ENCODE measurements at regions not wholly inside any gene's neighbourhood (a gene's known extent, or its start where the extent isn't known, plus 50 kb on each side); places are given as distances from the start of the nearest gene placed in this dataset.

DNA sequence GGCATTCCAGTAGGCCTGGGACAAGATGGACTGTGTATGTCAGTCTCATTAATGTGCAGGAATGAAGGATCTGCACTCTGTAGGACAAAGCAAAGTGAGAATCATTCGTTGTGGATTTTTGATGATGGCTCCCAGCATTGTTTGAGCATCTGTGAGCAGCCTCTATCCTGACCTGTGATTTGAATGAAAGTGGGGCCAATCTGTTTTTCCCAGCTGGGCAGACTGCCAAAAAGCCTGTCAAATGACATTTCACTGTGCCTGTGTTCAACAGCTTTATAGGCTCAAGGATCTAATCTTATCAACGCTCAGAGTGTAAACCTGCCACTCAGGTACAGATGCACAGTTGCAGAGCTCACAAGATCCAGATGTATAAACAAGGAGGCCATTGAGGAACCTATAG is 86.7 kb upstream of the SYNDIG1 start:
- Histone ChIP-seq H3K4me3 (ENCODE audit: low read length) (no peak overlapping the region), H3K27ac (ENCODE audit: low read length) (no peak overlapping the region), H3K4me1 (ENCODE audit: control insufficient read depth, insufficient read depth, low read length) (no peaks in the 10 kb centered on the region), H3K36me3 (ENCODE audit: control insufficient read depth, insufficient read depth, low read length) (no peaks in the 10 kb centered on the region), H3K9me3 (ENCODE audit: control insufficient read depth, insufficient read depth, low read length) (no peaks in the 10 kb centered on the region), H3K27me3 (ENCODE audit: control insufficient read depth, insufficient read depth, low read length) (no peaks in the 10 kb centered on the region)
- intact Hi-C loops (cut with micrococcal nuclease) = no loop called here
- no peaks in the 10 kb centered on the region for H3K9me3 Mint-ChIP-seq
- ATAC-seq (no peak), DNase-seq (no peak)
- H3K27ac Mint-ChIP-seq = no peak overlapping the region
- 47% methylated on average over 2 of the region's 2 CpGs for WGBS (ENCODE audit: insufficient coverage)
- H3K27me3 Mint-ChIP-seq (ENCODE audit: low read depth in 2 of 2) = peaks cover 6 to 24% of the 10 kb centered on the region in 2 donors
- H3K36me3 Mint-ChIP-seq = no peaks in the 10 kb centered on the region
- H3K4me1 Mint-ChIP-seq = no peaks in the 10 kb centered on the region
- TF ChIP-seq, protein P1, sequence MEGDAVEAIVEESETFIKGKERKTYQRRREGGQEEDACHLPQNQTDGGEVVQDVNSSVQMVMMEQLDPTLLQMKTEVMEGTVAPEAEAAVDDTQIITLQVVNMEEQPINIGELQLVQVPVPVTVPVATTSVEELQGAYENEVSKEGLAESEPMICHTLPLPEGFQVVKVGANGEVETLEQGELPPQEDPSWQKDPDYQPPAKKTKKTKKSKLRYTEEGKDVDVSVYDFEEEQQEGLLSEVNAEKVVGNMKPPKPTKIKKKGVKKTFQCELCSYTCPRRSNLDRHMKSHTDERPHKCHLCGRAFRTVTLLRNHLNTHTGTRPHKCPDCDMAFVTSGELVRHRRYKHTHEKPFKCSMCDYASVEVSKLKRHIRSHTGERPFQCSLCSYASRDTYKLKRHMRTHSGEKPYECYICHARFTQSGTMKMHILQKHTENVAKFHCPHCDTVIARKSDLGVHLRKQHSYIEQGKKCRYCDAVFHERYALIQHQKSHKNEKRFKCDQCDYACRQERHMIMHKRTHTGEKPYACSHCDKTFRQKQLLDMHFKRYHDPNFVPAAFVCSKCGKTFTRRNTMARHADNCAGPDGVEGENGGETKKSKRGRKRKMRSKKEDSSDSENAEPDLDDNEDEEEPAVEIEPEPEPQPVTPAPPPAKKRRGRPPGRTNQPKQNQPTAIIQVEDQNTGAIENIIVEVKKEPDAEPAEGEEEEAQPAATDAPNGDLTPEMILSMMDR (IDR thresholded peaks at IDR 0.05) = no peak
- no peak overlapping the region for H3K4me3 Mint-ChIP-seq

DNA sequence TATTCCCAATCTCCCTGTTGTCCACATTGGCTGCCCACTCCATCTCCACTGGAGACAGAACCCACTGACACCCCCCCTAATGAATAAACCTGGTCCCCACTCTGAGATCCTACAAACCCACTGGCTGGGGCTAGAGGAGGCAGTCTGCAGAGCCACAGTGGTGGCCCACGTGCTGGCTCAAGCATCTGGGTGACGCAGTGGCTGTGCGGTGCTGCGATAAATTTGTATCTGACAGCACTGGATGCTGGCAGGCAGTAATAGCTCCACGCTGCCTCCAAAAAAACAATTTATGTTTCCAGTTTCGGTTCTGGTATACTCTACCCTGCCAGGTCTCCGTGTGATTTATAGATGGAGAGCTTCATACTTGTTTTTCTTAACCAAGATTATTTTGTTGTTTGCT is 87.1 kb upstream of the SYNDIG1 start:
- Histone ChIP-seq H3K4me3 (ENCODE audit: low read length) (no peak overlapping the region), H3K27ac (ENCODE audit: low read length) (no peak overlapping the region), H3K9me3 (ENCODE audit: control insufficient read depth, insufficient read depth, low read length) (no peaks in the 10 kb centered on the region), H3K36me3 (ENCODE audit: control insufficient read depth, insufficient read depth, low read length) (no peaks in the 10 kb centered on the region), H3K4me1 (ENCODE audit: control insufficient read depth, insufficient read depth, low read length) (no peaks in the 10 kb centered on the region), H3K27me3 (ENCODE audit: control insufficient read depth, insufficient read depth, low read length) (no peaks in the 10 kb centered on the region)
- DNase-seq = no peak
- 38% methylated on average over 7 of the region's 7 CpGs for WGBS (ENCODE audit: insufficient coverage)
- TF ChIP-seq, protein P1 (IDR thresholded peaks at IDR 0.05) = no peak
- Mint-ChIP-seq H3K9me3 (no peaks in the 10 kb centered on the region), H3K27ac (no peak overlapping the region), H3K27me3 (ENCODE audit: low read depth in 2 of 2) (peaks cover 6 to 24% of the 10 kb centered on the region in 2 donors), H3K36me3 (no peaks in the 10 kb centered on the region), H3K4me3 (no peak overlapping the region), H3K4me1 (no peaks in the 10 kb centered on the region)
- intact Hi-C loops (cut with micrococcal nuclease) = no loop called here
- no peak for ATAC-seq

DNA sequence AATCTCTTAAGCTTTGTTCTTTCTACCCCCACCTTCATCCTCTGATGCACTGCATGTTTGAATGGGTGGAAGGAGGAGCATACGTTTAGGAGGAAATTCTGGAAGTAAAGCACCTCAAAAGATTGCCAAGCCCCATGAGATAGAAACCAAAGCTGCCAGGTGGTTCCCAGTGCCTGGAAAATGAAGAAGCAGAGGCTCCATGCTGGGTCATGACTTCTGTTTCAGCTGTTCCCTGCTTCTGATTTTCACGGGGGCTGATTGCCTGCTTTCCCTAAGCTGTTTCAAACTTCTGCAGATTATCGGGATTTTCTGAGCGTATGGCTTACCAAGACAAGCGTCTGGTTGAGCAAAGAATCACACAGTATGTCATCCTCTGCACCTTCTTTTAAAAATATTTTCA is 87.5 kb upstream of the SYNDIG1 start:
- H3K36me3 Mint-ChIP-seq = no peaks in the 10 kb centered on the region
- intact Hi-C loops (cut with micrococcal nuclease) = no loop called here
- WGBS (ENCODE audit: insufficient coverage) = 77% methylated on average over 5 of the region's 5 CpGs

DNA sequence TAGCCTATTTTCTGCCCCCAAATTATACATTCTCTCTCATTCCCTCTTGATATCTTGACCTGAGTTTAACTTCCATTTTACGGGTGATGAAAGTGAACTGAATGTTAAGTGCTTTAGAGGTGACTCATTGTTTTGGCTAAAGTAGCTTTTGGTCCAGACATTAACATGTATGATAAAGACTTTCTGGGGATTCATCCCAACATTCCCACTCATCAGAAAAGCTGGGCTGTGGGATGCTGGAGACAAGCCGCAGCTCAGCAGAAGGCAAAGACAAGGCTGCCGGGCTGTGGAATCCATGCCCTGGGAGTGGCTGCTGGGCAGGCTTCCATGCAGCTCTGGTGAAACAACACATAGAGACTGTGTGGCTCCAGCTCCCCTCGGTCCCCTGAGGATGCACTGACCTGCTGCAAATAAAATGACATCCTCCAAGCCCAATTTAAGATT is 89.9 kb upstream of the SYNDIG1 start:
- H3K4me1 Mint-ChIP-seq = no peaks in the 10 kb centered on the region
- H3K4me1 ChIP-seq (ENCODE audit: control insufficient read depth, insufficient read depth, low read length) = no peaks in the 10 kb centered on the region
- no peaks in the 10 kb centered on the region for H3K36me3 ChIP-seq (ENCODE audit: control insufficient read depth, insufficient read depth, low read length)

More for the DNA sequence above, 87.5 kb upstream of the SYNDIG1 start:
- H3K4me1 ChIP-seq (ENCODE audit: control insufficient read depth, insufficient read depth, low read length) = no peaks in the 10 kb centered on the region
- H3K27ac ChIP-seq (ENCODE audit: low read length) = no peak overlapping the region
- H3K9me3 ChIP-seq (ENCODE audit: control insufficient read depth, insufficient read depth, low read length) = no peaks in the 10 kb centered on the region
- no peaks in the 10 kb centered on the region for H3K9me3 Mint-ChIP-seq
- no peaks in the 10 kb centered on the region for H3K27me3 ChIP-seq (ENCODE audit: control insufficient read depth, insufficient read depth, low read length)
- TF ChIP-seq, protein P1 (IDR thresholded peaks at IDR 0.05) = no peak
- H3K27ac Mint-ChIP-seq = no peak overlapping the region
- H3K4me3 Mint-ChIP-seq = no peak overlapping the region
- no peaks in the 10 kb centered on the region for H3K36me3 ChIP-seq (ENCODE audit: control insufficient read depth, insufficient read depth, low read length)
- ATAC-seq = no peak
- H3K4me3 ChIP-seq (ENCODE audit: low read length) = no peak overlapping the region
- H3K27me3 Mint-ChIP-seq (ENCODE audit: low read depth in 2 of 2) = peaks cover 6 to 24% of the 10 kb centered on the region in 2 donors
- DNase-seq = no peak
- no peaks in the 10 kb centered on the region for H3K4me1 Mint-ChIP-seq

More for the DNA sequence above, 89.9 kb upstream of the SYNDIG1 start:
- no peak for ATAC-seq
- H3K27me3 ChIP-seq (ENCODE audit: control insufficient read depth, insufficient read depth, low read length) = no peaks in the 10 kb centered on the region
- H3K9me3 ChIP-seq (ENCODE audit: control insufficient read depth, insufficient read depth, low read length) = no peaks in the 10 kb centered on the region
- Mint-ChIP-seq H3K27me3 (ENCODE audit: low read depth in 2 of 2) (peaks cover 6 to 24% of the 10 kb centered on the region in 2 donors), H3K27ac (no peak overlapping the region), H3K4me3 (no peak overlapping the region), H3K9me3 (no peaks in the 10 kb centered on the region), H3K36me3 (no peaks in the 10 kb centered on the region)
- DNase-seq = no peak
- WGBS (ENCODE audit: insufficient coverage) = 81% methylated on average over 3 of the region's 4 CpGs
- no peak overlapping the region for H3K27ac ChIP-seq (ENCODE audit: low read length)
- TF ChIP-seq, protein P1 (IDR thresholded peaks at IDR 0.05) = no peak
- intact Hi-C loops (cut with micrococcal nuclease) = no loop called here
- no peak overlapping the region for H3K4me3 ChIP-seq (ENCODE audit: low read length)
